Right forelimb (tissue), 1 donor: ENCODE measurements at regions not wholly inside any gene's neighbourhood (a gene's known extent, or its start where the extent isn't known, plus 50 kb on each side); places are given as distances from the start of the nearest gene placed in this dataset.

Experiments used
- DNase-seq: peaks from one replicate; pipeline ENCODE4 v3.0.0-alpha.2; 2018

DNA sequence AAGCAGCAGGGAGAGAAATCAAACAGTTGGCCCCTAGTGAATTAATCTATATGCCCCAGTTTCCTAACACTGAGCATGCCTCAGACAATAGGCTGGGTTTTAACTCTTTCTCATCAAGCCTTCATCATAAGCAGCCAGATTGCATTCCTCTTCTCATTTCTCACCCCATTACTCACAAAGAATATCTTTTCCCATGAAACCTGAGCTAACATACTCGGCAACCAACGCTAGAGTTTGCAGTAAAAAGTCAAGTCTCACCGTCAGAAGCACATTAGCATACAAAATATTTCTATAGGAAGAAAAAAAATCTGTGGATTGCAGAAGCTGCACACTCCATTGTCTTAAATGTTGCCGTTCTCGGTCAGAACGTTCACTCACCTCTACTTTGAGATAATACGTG lies 429.9 kb upstream of the ARID1B start:
- DNase-seq = no peak

DNA sequence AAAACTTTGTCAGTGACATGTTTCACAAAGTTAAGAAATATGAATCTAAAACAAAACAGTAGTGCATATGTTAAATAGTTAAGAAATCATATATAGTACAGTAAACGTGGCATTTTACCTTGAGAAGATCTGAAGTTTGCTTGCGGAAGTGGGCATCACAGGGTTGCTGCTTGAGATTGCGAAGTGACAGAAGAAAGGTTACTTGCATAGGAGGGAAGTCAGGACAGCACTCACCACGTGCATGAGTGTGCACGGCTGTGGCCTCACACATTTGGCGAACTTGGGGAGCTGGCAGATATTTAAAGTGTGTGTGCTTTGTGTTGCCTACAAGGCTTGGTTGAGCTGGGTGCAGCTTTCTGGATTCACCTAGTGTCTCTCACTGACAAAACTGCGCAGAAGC lies 431.5 kb upstream of the ARID1B start:
- DNase-seq = no peak

DNA sequence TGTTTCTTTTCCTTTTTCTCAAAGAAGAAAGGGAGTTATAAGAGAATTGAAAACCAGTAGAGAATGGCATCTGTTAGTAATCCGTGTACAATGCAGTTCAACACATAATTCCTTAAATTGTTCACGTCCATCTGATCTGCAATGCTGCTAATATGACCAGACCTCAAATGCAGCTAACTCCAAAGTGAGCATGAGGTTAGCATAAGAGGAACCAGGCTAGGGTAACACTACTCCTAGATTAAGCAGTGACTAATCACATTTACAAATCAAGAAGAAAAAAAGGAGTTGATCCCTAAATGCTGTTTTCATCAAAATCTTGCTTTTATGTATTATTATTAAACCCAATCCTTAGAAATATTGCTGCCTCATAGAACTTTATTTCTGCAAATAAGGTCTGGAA lies 432.7 kb upstream of the ARID1B start:
- DNase-seq = no peak

DNA sequence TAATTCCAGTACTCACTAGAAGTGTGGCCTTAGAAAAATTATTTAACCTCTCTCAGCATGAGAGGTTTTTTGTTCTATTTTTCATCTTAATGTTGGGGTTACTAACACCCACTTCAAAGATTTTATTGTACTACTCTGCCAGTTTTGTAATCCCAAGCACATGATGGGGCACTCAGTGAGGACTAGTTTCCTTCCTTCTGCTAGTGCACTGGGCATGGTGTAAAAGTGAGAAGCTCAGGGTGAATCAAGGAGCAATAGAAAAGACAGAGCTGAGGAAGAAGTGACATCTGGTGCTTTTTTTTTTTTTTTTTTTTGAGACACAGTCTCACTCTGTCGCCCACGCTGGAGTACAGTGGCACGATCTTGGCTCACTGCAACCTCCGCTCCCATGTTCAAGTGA lies 439.4 kb upstream of the ARID1B start:
- DNase-seq = no peak

DNA sequence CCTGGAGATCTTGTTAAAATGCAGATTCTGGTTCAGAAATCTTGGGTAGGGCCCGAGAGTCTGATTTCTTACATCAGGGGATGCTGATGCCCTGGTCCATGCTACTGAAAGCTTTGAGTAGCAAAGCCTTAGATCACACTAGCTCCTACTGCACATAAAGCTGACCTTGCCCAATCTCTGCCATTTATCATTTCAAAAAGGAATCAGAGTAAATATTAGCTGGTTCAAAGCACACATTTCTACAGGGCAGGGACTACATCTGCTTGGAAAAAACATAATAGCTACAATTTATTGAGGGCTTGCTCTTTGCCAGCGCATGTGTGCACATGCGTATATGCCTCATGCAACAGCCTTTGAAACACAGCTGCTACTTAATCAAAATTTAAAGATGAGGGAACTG lies 440.4 kb upstream of the ARID1B start:
- DNase-seq = no peak

DNA sequence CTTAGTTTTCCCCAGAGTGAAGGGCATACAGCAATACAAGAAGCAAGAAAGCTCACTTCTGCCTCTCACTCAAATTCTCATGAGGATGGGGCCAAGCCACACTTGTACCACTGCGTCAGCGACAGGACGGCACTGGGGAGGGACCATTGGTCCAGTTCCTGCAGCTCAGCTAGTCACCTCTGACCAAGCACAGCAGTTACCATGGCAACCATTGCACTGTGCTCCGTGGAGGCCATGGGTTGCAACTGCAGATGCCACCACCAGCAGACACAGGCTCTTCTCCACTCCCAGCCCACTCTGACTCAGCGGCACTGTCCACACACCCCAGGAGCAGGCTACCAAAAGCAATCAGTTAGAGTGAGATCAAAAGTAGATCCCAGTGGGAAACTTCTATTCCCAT lies 441.1 kb upstream of the ARID1B start:
- DNase-seq = no peak

DNA sequence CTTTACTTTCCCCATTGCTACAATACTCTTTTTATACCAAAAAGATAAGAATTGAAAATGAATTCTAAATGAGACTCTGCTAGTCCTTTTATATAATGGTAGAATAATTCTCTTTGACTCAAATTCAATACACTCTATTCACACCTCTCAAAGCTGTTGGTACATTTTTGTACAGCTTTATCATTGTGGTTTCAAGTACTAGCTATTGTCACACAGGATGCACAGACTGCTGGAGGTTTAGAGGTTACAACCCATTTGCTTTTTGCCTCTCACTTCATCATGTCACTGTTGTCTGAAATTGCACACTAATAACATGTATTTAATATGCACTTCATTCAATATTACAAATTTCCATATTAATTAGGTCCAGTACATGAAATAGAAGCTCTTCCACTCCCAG lies 442.2 kb upstream of the ARID1B start:
- DNase-seq = no peak

DNA sequence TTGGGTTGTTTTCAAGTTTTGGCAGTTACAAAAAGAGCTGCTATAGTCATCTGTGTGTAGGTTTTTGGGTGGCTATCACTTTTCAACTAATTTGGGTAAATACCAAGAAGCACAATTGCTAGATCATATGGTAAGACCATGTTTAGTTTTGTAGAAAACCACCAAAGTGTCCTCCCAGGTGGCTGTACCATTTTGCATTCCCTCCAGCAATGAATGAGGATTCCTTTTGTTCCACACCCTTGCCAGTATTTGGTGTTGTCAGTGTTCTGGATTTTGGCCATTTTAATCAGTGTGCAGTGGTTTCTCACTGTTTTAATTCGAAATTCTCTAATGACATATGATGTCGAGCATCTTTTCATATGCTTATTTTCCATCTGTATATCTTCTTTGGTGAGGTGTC lies 457.5 kb upstream of the ARID1B start:
- no peak for DNase-seq

DNA sequence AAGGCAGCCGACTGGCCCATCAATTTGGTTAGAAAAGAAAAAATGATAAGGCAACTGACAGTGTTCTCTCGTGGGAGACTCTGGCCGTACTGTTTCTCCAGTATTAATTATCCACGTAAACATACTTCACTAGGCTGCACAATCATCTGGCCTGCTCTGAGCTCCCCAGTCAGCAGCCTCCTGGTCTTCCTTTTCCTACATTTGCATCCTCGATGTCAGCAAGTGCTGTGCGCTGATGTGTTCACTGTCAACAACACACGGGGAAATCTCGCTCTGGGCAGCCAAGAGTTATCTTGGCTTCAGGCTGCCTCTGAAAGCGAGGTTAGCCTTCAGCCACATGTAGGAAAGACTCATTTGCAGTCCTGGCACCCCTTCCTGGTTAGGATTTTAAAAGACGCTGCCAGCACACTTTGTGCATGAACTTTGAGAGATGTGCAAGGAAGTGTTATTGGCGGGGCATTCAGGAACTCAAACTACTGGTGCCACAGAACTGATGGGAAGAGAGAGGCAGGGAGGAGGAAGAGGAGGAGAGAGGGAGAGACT lies 460.5 kb upstream of the ARID1B start:
- no peak for DNase-seq

DNA sequence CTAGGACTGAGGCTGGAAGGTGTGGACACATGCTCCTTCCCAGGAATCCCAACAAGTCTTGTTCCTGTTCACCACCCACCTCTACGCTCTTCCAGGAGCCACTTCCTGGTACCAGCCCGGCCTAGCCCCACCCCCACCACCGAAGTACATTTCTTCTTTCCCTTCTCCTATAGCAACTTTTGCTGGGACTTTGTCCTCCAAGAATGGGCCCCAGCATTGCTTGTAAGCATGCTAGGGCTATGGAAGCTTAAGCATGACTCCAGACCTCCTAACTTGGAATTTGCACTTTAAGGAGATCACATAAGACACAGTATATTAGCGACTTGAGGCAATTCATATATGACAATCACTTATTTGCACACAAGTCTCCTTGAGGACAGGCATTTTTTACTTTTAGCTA lies 462.0 kb upstream of the ARID1B start:
- DNase-seq = no peak

DNA sequence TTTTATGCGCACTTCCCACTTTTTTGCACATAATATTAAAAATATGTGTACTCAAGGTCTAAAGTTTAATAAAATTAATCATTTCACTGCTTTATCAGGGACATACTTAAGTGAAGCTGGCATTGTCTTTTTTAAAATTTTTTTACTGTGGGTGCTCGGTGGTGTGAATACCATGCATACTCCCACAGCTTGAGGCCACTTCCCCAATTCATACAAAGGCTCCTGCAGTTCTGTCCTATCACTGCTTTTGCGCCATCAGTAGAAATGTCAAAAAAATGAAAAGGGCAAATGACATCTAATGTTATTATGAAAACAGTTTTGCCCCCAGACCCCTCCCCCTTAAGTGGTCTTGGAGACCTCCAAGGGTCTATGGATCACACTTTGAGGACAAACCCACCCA lies 464.1 kb upstream of the ARID1B start:
- DNase-seq = no peak

DNA sequence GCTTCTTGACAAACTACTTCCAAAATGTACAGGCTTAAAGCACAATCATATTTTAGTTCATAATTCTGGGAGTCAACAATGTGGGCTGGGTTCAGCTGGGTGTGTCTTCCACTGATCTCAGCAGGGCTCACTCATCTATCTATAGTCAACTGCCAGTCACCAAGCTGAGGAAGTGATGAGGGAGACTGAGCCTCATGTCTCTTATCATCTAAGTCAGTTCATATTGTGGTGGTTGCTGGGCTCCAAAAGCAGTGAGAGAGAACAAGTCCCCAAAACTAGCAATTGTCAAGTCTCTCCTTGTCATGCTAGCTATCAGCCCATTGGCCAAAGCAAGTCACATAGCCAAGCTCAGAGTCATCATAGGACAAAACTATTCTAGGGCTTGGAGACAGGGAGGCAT lies 465.9 kb upstream of the ARID1B start:
- no peak for DNase-seq

DNA sequence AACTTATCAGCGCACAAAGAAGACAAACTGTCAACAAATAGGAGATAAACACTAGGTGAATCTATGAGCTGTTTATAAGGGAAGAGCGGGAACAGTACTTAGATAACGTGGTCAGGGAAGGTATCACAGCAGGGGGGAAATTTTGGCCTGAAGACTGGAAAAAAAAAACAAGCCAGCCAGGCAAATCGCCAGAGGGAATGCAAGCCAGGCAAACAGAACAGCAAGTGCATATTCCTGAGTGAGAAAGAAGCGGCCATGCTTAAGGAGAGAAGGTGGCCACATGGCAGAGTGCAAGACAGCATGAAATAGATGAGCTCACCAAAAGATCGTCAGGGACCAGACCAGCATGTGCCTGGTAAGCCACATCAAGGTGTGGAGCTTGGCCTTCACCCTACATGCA lies 466.5 kb upstream of the ARID1B start:
- DNase-seq = no peak

DNA sequence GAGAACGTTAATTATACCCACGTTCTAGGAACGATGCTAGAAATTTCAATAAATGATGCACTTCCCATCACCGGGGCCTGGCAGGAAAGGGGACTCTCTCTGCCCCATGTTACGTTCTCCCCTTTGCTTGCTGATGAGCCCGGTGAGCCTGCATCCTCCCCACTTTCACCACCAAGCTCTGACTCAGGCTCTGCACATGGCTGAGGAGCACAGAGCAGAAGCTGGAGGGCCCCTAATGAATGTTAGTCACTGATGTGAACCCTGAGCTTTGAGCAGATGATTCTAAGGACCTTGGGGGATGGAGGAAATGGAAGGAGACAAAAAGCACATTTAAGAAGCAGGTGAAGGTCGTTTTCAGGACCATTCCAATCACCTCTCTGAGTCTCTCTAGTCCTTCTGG lies 468.2 kb upstream of the ARID1B start:
- DNase-seq = no peak

DNA sequence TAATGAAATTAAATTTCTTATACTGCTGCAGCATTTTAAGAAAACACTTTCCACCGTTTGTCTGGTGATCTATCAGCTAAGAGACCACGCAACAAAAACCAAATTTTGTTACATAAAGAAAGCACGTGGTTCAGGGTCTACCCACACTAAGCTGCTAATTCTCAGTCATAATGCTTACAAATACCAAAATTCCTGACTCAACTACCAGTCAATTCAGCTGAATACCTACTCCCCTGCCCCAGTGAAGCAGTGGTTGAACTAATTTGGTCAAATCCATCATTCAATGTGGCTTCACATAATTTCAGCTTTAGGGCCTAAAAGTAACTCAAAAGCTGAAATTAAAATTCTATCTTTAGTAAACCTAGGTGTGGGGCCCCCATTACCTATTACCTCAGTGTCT lies 468.6 kb upstream of the ARID1B start:
- no peak for DNase-seq

DNA sequence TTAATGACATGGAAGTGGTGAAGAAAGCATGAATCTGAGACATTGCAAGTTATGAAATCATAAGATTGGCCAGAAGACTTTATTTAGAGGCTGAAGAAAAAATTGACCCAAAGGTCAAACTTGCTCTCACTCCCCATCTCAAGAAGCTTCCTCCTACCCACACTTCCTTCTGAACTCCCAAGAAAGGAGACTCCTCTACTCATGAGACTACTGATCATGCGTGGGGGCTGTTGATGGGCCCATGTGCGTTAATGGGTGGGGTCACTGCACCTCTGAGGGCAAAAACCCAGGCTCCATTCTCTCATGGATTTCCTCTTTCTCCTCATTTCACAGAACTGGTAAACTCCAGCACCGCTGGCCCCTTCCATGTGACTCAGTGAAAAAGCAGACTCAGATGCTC lies 470.6 kb upstream of the ARID1B start:
- no peak for DNase-seq

DNA sequence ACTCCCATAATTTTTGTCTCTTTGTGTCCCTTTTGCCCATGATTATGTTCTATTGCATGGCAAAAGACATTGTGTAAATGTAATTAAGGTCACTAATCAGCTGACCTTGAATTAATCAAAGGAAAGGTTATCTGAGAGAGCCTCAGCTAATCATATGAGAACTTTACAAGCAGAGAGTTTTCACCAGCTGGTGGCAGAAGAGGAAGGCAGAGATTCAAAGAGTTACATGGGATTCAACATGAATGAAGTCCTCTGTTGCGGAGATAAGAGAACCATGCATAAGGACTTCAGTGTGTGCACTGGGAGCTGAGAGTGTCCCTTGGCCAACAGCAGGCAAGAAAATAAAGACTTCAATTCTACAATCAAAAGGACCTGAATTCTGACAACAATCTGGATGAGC lies 494.1 kb upstream of the ARID1B start:
- DNase-seq = no peak

DNA sequence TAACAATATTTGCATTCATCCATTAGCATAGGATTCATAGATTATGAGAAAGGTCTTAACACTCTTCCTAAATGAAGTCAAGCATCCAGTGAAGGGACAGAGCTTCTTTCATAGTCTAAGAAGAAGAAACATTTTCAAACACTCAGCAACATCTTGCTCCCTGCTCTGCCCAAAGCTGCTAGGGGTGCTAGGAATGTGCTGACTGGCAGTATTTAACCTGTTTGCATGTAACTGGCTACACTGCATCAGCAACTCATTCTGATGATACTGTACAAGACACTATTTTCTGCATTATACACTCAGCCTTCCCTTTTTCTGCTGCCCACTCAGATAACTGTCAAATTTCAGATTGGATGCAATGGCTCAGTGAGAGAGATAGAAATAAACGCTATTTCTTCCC lies 495.1 kb upstream of the ARID1B start:
- no peak for DNase-seq

DNA sequence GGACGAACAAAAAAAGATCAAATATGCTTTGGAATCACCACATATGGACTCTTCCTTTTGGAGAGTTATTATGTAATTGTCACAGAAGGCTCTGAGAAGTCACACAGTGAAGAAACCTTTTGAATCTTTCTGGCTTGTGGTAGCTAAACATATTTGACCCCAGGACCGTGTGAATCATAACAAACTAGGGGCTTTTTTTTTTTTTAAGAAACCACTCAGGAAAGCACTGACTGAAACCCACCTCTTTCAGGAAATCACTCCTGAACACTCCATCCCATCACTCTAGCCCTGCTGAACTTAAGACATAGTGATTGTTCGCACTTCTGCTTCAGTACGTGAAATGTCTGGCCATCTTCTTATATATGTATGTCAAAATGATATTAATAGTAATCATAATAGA lies 495.9 kb upstream of the ARID1B start:
- DNase-seq = no peak

DNA sequence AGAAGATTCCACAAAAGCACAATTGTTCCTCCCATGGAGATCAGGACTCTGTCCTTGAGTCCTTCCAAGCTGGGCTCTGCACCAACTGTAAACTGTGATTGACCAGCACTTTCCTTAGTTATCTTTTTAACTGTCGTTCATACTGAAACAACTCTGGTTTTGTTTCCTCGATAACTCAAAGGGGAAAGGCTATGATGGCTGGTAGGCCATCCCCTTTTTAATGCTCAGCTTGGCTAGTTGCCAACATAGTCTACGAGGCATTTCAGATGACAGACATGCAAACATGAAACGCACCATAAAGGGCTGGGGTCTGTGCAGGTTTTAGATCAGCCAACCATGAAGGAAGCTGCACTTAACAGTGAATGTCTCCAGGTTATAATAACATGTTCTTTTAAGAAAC lies 497.1 kb upstream of the ARID1B start:
- no peak for DNase-seq

DNA sequence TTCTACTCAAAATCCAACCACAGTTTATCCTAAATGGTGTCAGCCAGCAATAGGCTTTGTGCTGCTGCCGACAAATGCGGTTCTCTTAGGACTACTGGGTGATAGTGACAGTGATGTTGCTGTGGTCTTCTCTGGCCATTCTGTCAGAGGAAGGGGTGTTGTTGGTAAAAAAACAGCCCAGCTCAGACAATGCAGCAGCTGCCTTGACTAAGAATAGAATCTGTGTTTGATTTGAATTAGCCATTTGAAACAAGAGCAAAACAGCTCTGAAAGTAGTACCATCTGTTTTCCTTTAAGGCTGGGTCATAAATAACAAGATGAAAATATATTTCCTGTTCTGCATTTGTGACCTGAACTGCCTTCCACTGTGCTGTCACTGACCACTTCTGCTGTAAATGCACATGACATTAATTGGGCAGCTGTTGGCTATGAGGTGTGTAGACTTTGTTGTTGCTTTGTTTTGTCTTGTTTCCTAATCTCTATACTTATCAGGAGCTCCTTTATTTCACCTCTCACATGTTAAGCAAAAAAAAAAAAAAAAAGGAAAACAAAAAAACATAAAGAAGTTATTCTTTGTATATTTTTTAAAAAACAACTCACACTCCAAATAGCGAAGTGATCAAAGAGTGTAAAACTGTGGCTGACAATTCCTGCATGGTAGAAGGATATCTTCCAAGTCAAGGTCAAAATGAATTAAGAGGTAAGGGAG lies 497.8 kb upstream of the ARID1B start:
- DNase-seq = no peak

DNA sequence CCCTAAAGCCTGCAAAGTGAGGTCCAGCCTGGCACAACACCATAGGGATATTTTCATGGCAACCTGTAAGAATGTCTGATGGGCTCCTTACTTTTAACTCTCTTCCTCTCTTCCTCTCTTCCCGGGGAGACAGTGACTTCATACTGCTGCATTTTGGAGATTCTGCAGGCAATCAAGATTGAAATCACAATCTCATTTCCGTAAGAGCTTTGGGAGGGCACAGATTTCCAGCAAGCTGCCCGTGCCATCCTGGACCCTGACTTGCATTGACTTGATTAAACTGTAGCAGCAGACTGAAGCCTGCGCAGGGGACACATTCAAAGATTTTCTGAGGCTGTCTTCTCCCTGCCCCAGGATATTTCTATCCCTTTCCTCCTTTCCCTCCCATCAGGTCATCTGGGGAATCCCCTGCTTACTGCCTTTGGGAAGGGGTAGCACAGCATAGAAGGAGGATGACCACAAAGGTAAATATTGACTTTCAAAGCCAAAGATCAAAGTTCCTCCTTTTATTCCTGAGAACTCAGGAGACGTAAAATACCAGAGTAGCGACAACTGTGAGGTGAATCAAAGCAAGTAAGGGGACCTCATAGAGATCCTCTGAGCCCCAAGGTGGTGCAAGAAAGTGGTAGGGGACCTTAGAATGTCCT lies 504.0 kb upstream of the ARID1B start:
- no peak for DNase-seq

DNA sequence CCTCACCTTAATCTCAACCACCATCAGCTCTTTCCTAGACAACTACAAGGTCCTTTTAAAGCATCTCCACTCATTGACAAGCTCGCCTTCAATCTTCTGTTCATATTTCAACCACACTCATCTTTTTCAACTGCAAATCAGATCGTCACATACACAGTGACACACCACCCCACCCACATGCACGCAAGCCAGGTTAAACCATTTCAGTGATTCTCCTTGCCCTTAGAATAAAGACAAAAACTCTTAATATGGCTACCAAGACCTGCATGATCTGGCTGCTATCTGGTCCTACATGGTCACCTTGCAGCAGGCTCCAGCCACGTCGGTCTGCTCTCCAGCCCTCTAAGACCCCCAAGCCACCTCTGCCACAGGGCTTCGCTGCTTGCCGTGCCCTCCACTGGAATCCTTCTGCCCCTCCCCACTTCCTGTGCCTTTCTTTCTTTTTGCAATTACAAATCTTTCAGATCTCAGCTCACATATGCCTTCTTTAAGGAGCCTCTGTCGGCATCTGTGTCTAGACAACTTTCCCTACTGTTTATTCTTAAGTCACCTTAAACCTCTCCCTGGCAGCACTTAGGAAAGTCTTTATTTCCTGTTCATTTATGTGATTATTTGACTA lies 507.3 kb upstream of the ARID1B start:
- DNase-seq = no peak

DNA sequence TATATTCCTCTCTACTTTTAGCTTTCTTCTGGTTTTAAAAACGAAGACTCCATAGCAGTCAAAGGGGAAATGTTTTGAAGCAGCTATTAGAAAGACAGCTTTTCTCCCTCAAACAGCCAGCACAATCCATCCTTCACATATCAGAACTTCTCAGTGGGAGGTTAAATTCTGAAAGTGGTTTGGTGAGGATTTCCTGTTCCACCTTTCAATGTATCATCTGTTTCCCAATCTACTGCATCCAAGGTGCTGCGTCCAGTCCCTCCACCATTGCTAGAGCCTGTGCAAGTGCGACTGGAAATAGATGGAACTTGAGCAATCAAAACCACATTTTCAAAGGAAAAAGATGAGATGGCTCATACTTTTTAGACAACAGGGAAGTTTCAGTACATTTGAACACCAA lies 508.3 kb upstream of the ARID1B start:
- DNase-seq = no peak

DNA sequence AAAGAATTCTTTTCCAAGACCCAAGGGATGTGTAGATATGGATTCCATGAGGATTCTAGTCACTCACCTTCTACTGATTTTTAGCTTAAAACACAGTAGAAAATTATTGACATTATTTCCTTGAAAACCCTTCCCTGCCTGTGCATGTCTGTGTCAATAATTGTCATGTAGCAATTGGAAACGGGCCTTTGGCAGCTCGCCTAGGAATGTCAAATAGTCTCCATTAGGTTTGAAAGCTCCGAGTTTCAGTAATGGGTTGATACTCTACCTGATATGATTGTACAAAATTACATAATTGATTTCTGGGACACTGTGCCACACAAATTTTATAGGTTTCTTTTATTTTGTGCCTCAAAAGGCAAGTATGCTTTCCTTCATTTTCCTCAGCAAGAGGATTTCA lies 515.2 kb upstream of the ARID1B start:
- DNase-seq = no peak
